ENCODE measurements at regions not wholly inside any gene's neighbourhood (a gene's known extent, or its start where the extent isn't known, plus 50 kb on each side); places are given as distances from the start of the nearest gene placed in this dataset.

DNA sequence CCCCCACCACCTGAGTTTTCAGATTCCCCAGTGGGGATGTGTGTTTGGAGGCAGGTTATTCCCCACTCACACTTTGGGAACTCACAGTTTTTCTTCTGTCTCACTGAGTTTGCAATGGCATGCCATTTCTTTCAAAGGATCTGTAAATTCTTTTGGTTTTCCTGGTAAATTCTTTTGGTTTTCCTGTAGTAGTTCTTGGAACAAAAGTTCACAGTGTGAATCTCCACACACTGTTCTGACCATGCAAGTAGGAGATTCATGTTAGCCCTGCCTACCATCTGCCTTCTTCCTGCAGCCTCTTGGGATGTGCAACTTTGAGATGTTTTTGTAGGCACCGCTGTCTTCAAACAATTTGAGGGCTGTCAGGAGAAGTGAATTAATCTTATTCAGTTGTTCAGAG lies 165.6 kb upstream of the OGFRL1 start:
- no peak for DNase-seq (ENCODE audit: low read depth, low spot score)

GRCh38 chr6:71124340-71124739 lies 164.3 kb upstream of the OGFRL1 start:
- DNase-seq (ENCODE audit: low read depth, low spot score), result no peak

GRCh38 chr6:71125216-71125615 lies 163.4 kb upstream of the OGFRL1 start:
- DNase-seq (ENCODE audit: low read depth, low spot score), result no peak

GRCh38 chr6:71126506-71126905 lies 162.1 kb upstream of the OGFRL1 start:
- no peak for DNase-seq (ENCODE audit: low read depth, low spot score)

DNA sequence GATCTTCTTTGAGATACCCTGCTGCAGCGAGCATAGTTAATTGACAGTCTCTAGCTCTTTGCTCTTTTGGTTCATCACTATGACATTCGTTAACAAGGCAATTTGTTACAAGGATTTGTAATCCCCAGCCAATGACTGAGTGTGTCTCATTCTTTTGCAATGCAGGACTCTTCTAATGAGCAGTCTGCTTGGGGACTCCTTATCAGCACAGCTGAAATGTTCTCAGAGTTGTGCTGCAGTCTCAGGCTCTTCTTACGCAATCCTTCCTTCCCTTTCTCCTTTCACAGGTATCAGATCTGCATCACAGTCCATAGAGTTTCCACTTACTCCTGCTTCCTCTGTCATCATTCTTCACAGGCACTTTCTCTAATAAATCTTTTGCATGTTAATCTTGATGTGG lies 161.2 kb upstream of the OGFRL1 start:
- DNase-seq (ENCODE audit: low read depth, low spot score), result no peak

- no peak for DNase-seq (ENCODE audit: low read depth, low spot score)
These were observed 158.3 kb upstream of the OGFRL1 start for GRCh38 chr6:71130277-71130676.

- no peak for DNase-seq (ENCODE audit: low read depth, low spot score)
These were observed 153.5 kb upstream of the OGFRL1 start for GRCh38 chr6:71134929-71135642.

GRCh38 chr6:71137973-71138372 lies 150.6 kb upstream of the OGFRL1 start:
- DNase-seq (ENCODE audit: low read depth, low spot score), result no peak

DNA sequence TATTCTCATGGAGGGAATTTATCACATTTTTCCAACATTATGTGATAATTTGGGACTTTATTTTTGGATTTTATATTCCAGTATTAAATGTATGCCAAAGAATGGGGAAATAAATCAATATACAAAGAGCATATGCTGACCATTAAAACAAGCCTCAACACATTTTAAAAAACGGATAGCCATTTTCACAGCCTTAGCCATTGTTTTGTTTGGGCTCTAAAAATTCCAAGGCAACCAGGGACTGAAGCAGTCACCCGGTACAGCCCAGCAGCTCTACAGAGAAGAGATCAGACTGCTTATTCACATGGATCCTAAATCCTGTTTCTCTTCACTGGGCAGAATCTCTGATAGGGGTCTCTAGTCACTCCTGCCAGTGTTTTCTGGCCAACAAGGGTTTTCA lies 150.2 kb upstream of the OGFRL1 start:
- no peak for DNase-seq (ENCODE audit: low read depth, low spot score)

DNA sequence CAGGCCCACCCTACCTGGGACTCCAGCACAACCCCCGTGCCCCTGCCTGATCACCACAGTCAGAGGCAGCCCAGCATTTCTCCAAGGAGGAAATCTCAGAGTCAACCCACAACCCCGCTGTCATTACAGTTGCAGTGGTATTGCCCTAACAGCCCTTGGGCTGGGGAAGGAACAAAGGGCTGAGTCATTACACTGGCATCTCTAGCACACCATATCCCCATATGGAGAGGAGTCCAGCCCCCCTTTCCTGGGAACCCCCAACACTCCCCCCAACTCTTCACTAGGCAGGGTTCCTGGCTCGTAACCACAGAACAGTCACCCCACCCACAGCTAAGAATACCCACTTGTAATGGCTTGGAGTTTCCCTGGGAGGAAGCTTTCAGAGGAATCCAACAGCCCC lies 149.4 kb upstream of the OGFRL1 start:
- no peak for DNase-seq (ENCODE audit: low read depth, low spot score)

GRCh38 chr6:71153755-71154325 lies 134.8 kb upstream of the OGFRL1 start:
- DNase-seq (ENCODE audit: low read depth, low spot score), result no peak

DNA sequence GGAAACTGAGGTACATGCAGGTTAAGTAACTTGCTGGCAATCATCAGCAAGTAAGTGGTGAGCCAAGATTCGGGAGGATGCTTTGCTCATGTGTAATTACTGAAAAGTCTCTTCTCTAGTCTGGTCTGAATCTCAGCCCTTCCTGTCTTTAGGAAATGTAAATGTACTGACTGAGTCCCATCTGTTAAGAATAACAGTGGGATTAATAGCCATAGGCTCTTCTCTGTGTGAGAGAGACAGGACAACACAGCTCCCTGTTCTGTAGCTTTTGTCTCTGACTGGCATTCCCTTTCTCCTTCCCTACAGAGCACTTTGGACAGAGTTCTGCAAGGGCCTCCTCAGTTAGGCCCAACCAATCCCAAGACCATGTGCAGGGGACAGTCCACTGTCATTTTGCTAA lies 131.3 kb upstream of the OGFRL1 start:
- no peak for DNase-seq (ENCODE audit: low read depth, low spot score)

GRCh38 chr6:71164890-71165289 lies 123.7 kb upstream of the OGFRL1 start:
- DNase-seq (ENCODE audit: low read depth, low spot score), result no peak

- no peak for DNase-seq (ENCODE audit: low read depth, low spot score)
These were observed 120.3 kb upstream of the OGFRL1 start for GRCh38 chr6:71168233-71168765.

DNA sequence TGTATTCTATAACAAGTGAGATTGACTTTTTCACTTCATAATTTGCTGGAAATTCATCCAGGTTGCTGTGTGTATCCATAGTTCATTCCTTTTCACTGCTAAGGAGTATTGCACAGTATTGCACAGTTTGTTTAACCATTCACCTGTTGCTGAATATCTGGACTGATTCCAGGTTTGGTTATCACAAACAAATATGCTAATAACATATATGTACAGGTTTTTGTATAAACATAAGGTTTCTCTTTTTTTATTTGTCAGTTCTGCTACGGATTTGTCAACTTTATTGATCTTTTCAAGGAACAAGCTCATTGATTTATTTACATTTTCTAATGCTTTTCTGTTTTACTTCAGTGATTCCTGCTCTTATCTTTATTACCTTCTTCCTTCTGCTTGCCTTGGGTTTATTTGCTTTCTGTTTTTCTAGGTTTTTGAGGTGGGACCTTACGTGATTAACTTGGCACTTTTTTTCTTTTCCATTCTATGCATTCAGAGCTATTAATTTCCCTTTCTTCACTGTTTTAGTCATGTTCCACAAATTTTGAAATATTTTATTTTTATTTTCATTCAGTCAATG lies 117.0 kb upstream of the OGFRL1 start:
- DNase-seq (ENCODE audit: low read depth, low spot score), result no peak

GRCh38 chr6:71179249-71179885 lies 109.2 kb upstream of the OGFRL1 start:
- DNase-seq (ENCODE audit: low read depth, low spot score), result no peak

DNA sequence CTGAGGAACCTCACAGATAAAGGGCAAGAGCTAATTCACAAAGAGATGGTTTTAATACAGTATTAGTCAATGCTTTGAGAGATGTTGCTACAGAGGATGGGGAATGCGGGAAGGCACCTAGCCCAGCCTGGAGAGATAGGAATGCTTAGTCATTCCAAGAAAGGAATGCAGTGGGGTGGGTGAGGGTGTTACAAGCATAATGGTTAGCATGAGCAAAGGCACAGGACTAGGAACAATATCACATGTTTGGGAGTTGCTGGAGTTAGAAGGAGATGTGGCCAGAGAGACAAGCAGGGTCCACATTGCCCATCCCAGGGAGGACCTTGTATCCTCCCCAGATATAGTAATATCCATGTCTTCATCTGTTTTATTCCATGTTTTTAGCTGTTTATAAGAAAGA lies 107.0 kb upstream of the OGFRL1 start:
- no peak for DNase-seq (ENCODE audit: low read depth, low spot score)

DNA sequence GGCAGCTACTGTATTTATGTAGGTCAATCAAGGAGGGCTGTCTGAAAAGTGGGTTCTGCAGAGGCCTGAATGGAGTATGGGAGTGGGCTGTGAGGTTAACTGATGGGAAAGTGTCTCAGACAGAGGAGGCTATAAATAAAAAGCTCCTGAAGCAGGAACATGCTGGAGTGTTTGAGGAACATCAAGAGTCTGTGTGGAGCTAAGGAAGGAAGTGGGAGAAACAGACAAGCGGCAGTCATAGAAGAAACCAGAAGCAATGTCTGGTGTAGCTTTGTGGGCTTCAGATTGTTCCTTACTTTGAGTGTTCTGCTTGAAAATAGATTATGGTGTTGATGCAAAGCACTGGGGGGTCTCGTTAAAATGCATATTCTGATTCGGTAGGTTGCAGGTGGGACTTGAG lies 101.5 kb upstream of the OGFRL1 start:
- DNase-seq (ENCODE audit: low read depth, low spot score), result no peak

DNA sequence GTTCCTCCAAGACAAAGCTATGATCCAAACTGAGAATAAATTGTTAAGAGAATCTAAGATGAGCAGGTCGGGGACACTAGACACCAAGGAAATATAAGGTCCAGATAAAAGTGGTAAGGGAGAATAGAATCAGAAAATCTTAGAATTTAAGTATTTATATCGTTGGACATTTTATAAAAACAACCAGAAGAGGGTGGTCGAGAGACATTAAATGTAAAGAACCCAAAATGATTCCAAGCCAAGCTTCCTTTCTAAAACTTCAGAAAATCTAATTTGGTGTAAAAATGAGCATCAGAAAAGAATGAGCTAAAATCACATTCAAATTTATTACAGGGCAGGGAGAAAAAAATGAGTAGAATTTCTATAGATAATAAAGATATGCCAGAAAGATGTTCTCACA lies 97.8 kb upstream of the OGFRL1 start:
- no peak for DNase-seq (ENCODE audit: low read depth, low spot score)

GRCh38 chr6:71194724-71195123 lies 93.9 kb upstream of the OGFRL1 start:
- no peak for DNase-seq (ENCODE audit: low read depth, low spot score)

DNA sequence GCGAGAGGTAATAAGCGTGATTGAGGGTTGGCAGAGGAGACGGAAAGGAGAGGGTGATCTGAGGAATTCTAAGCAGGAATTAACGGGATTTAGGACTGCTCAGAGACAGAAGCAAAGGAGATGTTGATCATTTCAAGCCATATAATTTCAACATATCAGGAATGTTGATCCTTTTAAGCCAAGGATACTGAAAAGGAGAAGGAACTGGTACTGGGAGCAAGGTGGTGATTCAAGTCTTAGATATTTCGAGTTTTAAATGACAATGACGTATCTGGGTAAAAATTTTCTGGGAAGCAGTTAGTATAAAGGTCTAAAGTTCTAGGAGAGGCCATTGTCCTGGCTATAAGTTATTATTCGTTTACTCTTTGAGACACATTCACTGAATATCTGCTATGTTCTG lies 91.3 kb upstream of the OGFRL1 start:
- no peak for DNase-seq (ENCODE audit: low read depth, low spot score)

DNA sequence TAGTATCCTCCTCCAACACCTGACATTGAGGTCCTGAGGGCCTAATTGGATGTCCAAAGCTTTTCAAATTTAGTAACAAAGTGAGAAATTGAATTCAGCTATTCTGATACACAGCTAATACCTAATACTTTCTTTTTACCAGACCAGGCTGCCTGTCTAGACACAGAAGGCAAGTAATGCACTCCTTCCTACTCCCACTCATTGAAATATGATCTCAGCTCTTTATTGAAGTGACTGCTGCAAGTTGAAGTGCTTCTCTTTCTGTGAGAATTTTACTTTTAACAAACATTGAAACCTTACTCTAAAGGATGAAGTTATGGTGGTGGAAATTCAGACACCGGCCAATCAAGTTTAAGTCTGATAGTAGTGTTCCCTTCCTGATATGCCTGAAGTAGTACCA lies 90.8 kb upstream of the OGFRL1 start:
- DNase-seq (ENCODE audit: low read depth, low spot score), result no peak

- DNase-seq (ENCODE audit: low read depth, low spot score), result no peak
These were observed 89.7 kb upstream of the OGFRL1 start for GRCh38 chr6:71198908-71199307.
